Hematopoietic multipotent progenitor cell treated with erythropoietin and hydrocortisone succinate and interleukin-3 and kit ligand, for 4 days (in vitro differentiated cells): ENCODE measurements at regions not wholly inside any gene's neighbourhood (a gene's known extent, or its start where the extent isn't known, plus 50 kb on each side); places are given as distances from the start of the nearest gene placed in this dataset.
A peak's percentile ranks its signal among the peaks of the same experiment; 100 is the strongest.
"Not testable (repeated sequence)": the region's sequence is repeated elsewhere in the genome, so short reads cannot be mapped to it uniquely, and the experiment has no call there.

ENCODE experiments used
- DNase-seq: peaks from one replicate; pipeline ENCODE4 v3.0.0-alpha.2; 2015

GRCh38 chr4:124139044-124139443, 573.5 kb downstream of the ANKRD50 start:
- DNase-seq = no peak

GRCh38 chr4:124143632-124144031, 568.9 kb downstream of the ANKRD50 start:
- no peak for DNase-seq

GRCh38 chr4:124144238-124144654, 568.3 kb downstream of the ANKRD50 start:
- DNase-seq = no peak

- no peak for DNase-seq
Observed at GRCh38 chr4:124146068-124146467, 566.5 kb downstream of the ANKRD50 start.

GRCh38 chr4:124151031-124151430, 561.5 kb downstream of the ANKRD50 start:
- no peak for DNase-seq

GRCh38 chr4:124152132-124152531, 560.4 kb downstream of the ANKRD50 start:
- peak; percentile 56 for DNase-seq

GRCh38 chr4:124155239-124155638, 557.3 kb downstream of the ANKRD50 start:
- DNase-seq = no peak

- no peak for DNase-seq
Observed at GRCh38 chr4:124157396-124158083, 555.0 kb downstream of the ANKRD50 start.

GRCh38 chr4:124163401-124163800, 549.1 kb downstream of the ANKRD50 start:
- DNase-seq = no peak

- DNase-seq = no peak
Observed at GRCh38 chr4:124167602-124168001, 544.9 kb downstream of the ANKRD50 start.

GRCh38 chr4:124169524-124169923, 543.0 kb downstream of the ANKRD50 start:
- DNase-seq = not testable (repeated sequence)

GRCh38 chr4:124173912-124174311, 538.6 kb downstream of the ANKRD50 start:
- no peak for DNase-seq

GRCh38 chr4:124177647-124178425, 534.7 kb downstream of the ANKRD50 start:
- no peak for DNase-seq

- no peak for DNase-seq
Observed at GRCh38 chr4:124178449-124179021, 534.0 kb downstream of the ANKRD50 start.

- no peak for DNase-seq
Observed at GRCh38 chr4:124179506-124180186, 532.9 kb downstream of the ANKRD50 start.

GRCh38 chr4:124181039-124181438, 531.5 kb downstream of the ANKRD50 start:
- DNase-seq = no peak

- no peak for DNase-seq
Observed at GRCh38 chr4:124183231-124183630, 529.3 kb downstream of the ANKRD50 start.

GRCh38 chr4:124183926-124184325, 528.6 kb downstream of the ANKRD50 start:
- no peak for DNase-seq

GRCh38 chr4:124184792-124185191, 527.7 kb downstream of the ANKRD50 start:
- DNase-seq = no peak

- DNase-seq = no peak
Observed at GRCh38 chr4:124188595-124188994, 523.9 kb downstream of the ANKRD50 start.

GRCh38 chr4:124189545-124189944, 523.0 kb downstream of the ANKRD50 start:
- no peak for DNase-seq

GRCh38 chr4:124191329-124191728, 521.2 kb downstream of the ANKRD50 start:
- no peak for DNase-seq

GRCh38 chr4:124192544-124192943, 520.0 kb downstream of the ANKRD50 start:
- no peak for DNase-seq
